ENCODE measurements at regions not wholly inside any gene's neighbourhood (a gene's known extent, or its start where the extent isn't known, plus 50 kb on each side); places are given as distances from the start of the nearest gene placed in this dataset.
"Not testable (repeated sequence)": the region's sequence is repeated elsewhere in the genome, so short reads cannot be mapped to it uniquely, and the experiment has no call there.

DNA sequence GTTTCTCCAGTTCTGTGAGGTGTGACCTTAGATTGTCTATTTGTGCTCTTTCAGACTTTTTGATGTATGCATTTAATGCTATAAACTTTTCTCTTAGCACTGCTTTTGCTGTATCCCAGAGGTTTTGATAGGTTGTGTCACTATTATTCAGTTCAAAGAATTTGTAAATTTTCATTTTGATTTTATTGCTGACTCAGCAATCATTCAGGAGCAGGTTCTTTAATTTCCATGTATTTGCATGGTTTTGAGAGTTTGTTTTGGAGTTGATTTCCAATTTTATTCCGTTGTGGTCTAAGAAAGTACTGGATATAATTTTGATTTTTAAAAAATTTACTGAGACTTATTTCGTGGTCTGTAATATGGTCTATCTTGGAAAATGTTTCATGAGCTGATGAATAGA, 182.7 kb downstream of the SQOR start:
- not testable (repeated sequence) for H4K8ac ChIP-seq (ENCODE audit: low read length); H3K4ac ChIP-seq (ENCODE audit: low read depth in 1 of 2, low read length in 2 of 2); H3K18ac ChIP-seq (ENCODE audit: low read depth in 1 of 2, low read length in 2 of 2); H3K9me3 ChIP-seq (ENCODE audit: control insufficient read depth, low read length); H3K79me1 ChIP-seq (replicated peaks; ENCODE audit: low read length, poor library complexity, severe bottlenecking); H2BK120ac ChIP-seq (ENCODE audit: low read depth, low read length); H2BK5ac ChIP-seq (ENCODE audit: low read depth, low read length, poor library complexity, severe bottlenecking); H3K4me1 ChIP-seq (ENCODE audit: control insufficient read depth, insufficient read depth, low read depth, low read length); H3K27ac ChIP-seq (ENCODE audit: low read length, poor library complexity, severe bottlenecking); H3K27me3 ChIP-seq (ENCODE audit: control insufficient read depth in 1 of 2, insufficient read depth in 1 of 2, low read length in 2 of 2); H4K91ac ChIP-seq (ENCODE audit: low read length); DNase-seq; H2AK5ac ChIP-seq (ENCODE audit: low read length, severe bottlenecking); H3K23ac ChIP-seq (ENCODE audit: low read length in 2 of 2); H3K4me2 ChIP-seq (ENCODE audit: low read length, poor library complexity, severe bottlenecking); H3K14ac ChIP-seq (ENCODE audit: low read length in 2 of 2); H2BK12ac ChIP-seq (ENCODE audit: low read length in 2 of 2); H2BK15ac ChIP-seq (ENCODE audit: low read depth, poor library complexity, severe bottlenecking); H3K36me3 ChIP-seq (ENCODE audit: control insufficient read depth in 1 of 2, insufficient read depth in 2 of 2, low read depth in 1 of 2, low read length in 2 of 2); H3K9ac ChIP-seq (ENCODE audit: low read length); H3K4me3 ChIP-seq (ENCODE audit: insufficient read depth in 1 of 2, low read depth in 1 of 2, low read length in 2 of 2); H2AFZ ChIP-seq (ENCODE audit: low read depth, low read length)
- WGBS = 66% methylated on average over 2 of the region's 2 CpGs

DNA sequence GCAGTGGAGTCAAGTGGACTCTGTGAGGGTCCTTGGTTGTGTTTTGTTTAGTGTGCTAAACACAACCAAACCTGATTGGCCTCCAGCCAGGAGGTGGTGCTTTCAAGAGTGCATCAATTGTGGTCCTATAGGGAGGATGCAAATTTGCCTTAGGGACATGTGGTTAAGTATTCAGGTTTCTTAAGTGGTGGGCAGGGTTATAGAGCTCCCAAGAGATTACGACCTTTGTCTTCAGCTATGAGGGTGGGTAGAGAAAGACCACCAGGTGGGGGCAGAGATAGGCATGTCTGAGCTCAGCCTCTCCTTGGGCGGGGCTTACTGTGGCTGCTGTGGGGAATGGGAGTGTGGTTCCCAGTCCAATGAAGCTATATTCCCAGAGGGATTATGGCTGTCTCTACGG, 186.6 kb downstream of the SQOR start:
- no peak overlapping the region for H3K14ac ChIP-seq (ENCODE audit: low read length in 2 of 2)
- H3K36me3 ChIP-seq (ENCODE audit: control insufficient read depth in 1 of 2, insufficient read depth in 2 of 2, low read depth in 1 of 2, low read length in 2 of 2) = no peaks in the 10 kb centered on the region
- no peak overlapping the region for H3K23ac ChIP-seq (ENCODE audit: low read length in 2 of 2)
- no peak overlapping the region for H3K18ac ChIP-seq (ENCODE audit: low read depth in 1 of 2, low read length in 2 of 2)
- H4K91ac ChIP-seq (ENCODE audit: low read length) = no peak overlapping the region
- no peak overlapping the region for H3K27ac ChIP-seq (ENCODE audit: low read length, poor library complexity, severe bottlenecking)
- H3K9me3 ChIP-seq (ENCODE audit: control insufficient read depth, low read length) = no peaks in the 10 kb centered on the region
- no peak overlapping the region for H2BK15ac ChIP-seq (ENCODE audit: low read depth, poor library complexity, severe bottlenecking)
- H2AFZ ChIP-seq (ENCODE audit: low read depth, low read length) = no peak overlapping the region
- no peak overlapping the region for H3K4ac ChIP-seq (ENCODE audit: low read depth in 1 of 2, low read length in 2 of 2)
- no peaks in the 10 kb centered on the region for H3K4me1 ChIP-seq (ENCODE audit: control insufficient read depth, insufficient read depth, low read depth, low read length)
- 90% methylated on average over 3 of the region's 3 CpGs for WGBS
- no peak overlapping the region for H2BK12ac ChIP-seq (ENCODE audit: low read length in 2 of 2)
- no peak overlapping the region for H3K4me3 ChIP-seq (ENCODE audit: insufficient read depth in 1 of 2, low read depth in 1 of 2, low read length in 2 of 2)
- H3K27me3 ChIP-seq (ENCODE audit: control insufficient read depth in 1 of 2, insufficient read depth in 1 of 2, low read length in 2 of 2) = no peaks in the 10 kb centered on the region
- no peak overlapping the region for H2BK120ac ChIP-seq (ENCODE audit: low read depth, low read length)
- no peak overlapping the region for H2BK5ac ChIP-seq (ENCODE audit: low read depth, low read length, poor library complexity, severe bottlenecking)
- no peak overlapping the region for H2AK5ac ChIP-seq (ENCODE audit: low read length, severe bottlenecking)
- no peak overlapping the region for H3K4me2 ChIP-seq (ENCODE audit: low read length, poor library complexity, severe bottlenecking)
- H3K9ac ChIP-seq (ENCODE audit: low read length) = no peak overlapping the region
- no peak overlapping the region for H4K8ac ChIP-seq (ENCODE audit: low read length)
- H3K79me1 ChIP-seq (replicated peaks; ENCODE audit: low read length, poor library complexity, severe bottlenecking) = no peaks in the 10 kb centered on the region
- DNase-seq = no peak

GRCh38 chr15:45822968-45823367, 188.1 kb downstream of the SQOR start:
- H3K4me2 ChIP-seq (ENCODE audit: low read length, poor library complexity, severe bottlenecking); DNase-seq; H3K27ac ChIP-seq (ENCODE audit: low read length, poor library complexity, severe bottlenecking); H3K36me3 ChIP-seq (ENCODE audit: control insufficient read depth in 1 of 2, insufficient read depth in 2 of 2, low read depth in 1 of 2, low read length in 2 of 2); H3K4me1 ChIP-seq (ENCODE audit: control insufficient read depth, insufficient read depth, low read depth, low read length); H3K27me3 ChIP-seq (ENCODE audit: control insufficient read depth in 1 of 2, insufficient read depth in 1 of 2, low read length in 2 of 2); H3K79me1 ChIP-seq (replicated peaks; ENCODE audit: low read length, poor library complexity, severe bottlenecking); H3K4me3 ChIP-seq (ENCODE audit: insufficient read depth in 1 of 2, low read depth in 1 of 2, low read length in 2 of 2); H3K14ac ChIP-seq (ENCODE audit: low read length in 2 of 2); H2BK120ac ChIP-seq (ENCODE audit: low read depth, low read length); H2BK12ac ChIP-seq (ENCODE audit: low read length in 2 of 2); H3K9me3 ChIP-seq (ENCODE audit: control insufficient read depth, low read length); H3K9ac ChIP-seq (ENCODE audit: low read length); H3K23ac ChIP-seq (ENCODE audit: low read length in 2 of 2); H2AFZ ChIP-seq (ENCODE audit: low read depth, low read length); H2AK5ac ChIP-seq (ENCODE audit: low read length, severe bottlenecking); H2BK15ac ChIP-seq (ENCODE audit: low read depth, poor library complexity, severe bottlenecking); H3K18ac ChIP-seq (ENCODE audit: low read depth in 1 of 2, low read length in 2 of 2); H4K8ac ChIP-seq (ENCODE audit: low read length); H4K91ac ChIP-seq (ENCODE audit: low read length); H3K4ac ChIP-seq (ENCODE audit: low read depth in 1 of 2, low read length in 2 of 2); H2BK5ac ChIP-seq (ENCODE audit: low read depth, low read length, poor library complexity, severe bottlenecking): not testable (repeated sequence)
- 62% methylated on average over 4 of the region's 4 CpGs for WGBS

GRCh38 chr15:45827275-45827674, 192.4 kb downstream of the SQOR start:
- H3K4ac ChIP-seq (ENCODE audit: low read depth in 1 of 2, low read length in 2 of 2) = no peak overlapping the region
- H3K4me1 ChIP-seq (ENCODE audit: control insufficient read depth, insufficient read depth, low read depth, low read length) = no peaks in the 10 kb centered on the region
- H2BK15ac ChIP-seq (ENCODE audit: low read depth, poor library complexity, severe bottlenecking) = no peak overlapping the region
- no peak overlapping the region for H3K9ac ChIP-seq (ENCODE audit: low read length)
- H3K18ac ChIP-seq (ENCODE audit: low read depth in 1 of 2, low read length in 2 of 2) = no peak overlapping the region
- H3K79me1 ChIP-seq (replicated peaks; ENCODE audit: low read length, poor library complexity, severe bottlenecking) = no peaks in the 10 kb centered on the region
- H3K23ac ChIP-seq (ENCODE audit: low read length in 2 of 2) = no peak overlapping the region
- no peak overlapping the region for H4K91ac ChIP-seq (ENCODE audit: low read length)
- 67% methylated on average over 4 of the region's 4 CpGs for WGBS
- H2AK5ac ChIP-seq (ENCODE audit: low read length, severe bottlenecking) = no peak overlapping the region
- H2AFZ ChIP-seq (ENCODE audit: low read depth, low read length) = no peak overlapping the region
- no peak overlapping the region for H3K27ac ChIP-seq (ENCODE audit: low read length, poor library complexity, severe bottlenecking)
- no peak overlapping the region for H2BK120ac ChIP-seq (ENCODE audit: low read depth, low read length)
- H4K8ac ChIP-seq (ENCODE audit: low read length) = no peak overlapping the region
- H2BK5ac ChIP-seq (ENCODE audit: low read depth, low read length, poor library complexity, severe bottlenecking) = no peak overlapping the region
- no peak overlapping the region for H2BK12ac ChIP-seq (ENCODE audit: low read length in 2 of 2)
- no peaks in the 10 kb centered on the region for H3K27me3 ChIP-seq (ENCODE audit: control insufficient read depth in 1 of 2, insufficient read depth in 1 of 2, low read length in 2 of 2)
- DNase-seq = no peak
- H3K36me3 ChIP-seq (ENCODE audit: control insufficient read depth in 1 of 2, insufficient read depth in 2 of 2, low read depth in 1 of 2, low read length in 2 of 2) = no peaks in the 10 kb centered on the region
- no peak overlapping the region for H3K14ac ChIP-seq (ENCODE audit: low read length in 2 of 2)
- no peak overlapping the region for H3K4me2 ChIP-seq (ENCODE audit: low read length, poor library complexity, severe bottlenecking)
- no peak overlapping the region for H3K4me3 ChIP-seq (ENCODE audit: insufficient read depth in 1 of 2, low read depth in 1 of 2, low read length in 2 of 2)
- peaks cover 4% of the 10 kb centered on the region for H3K9me3 ChIP-seq (ENCODE audit: control insufficient read depth, low read length)
